GM13977 (cell line): ENCODE measurements at regions not wholly inside any gene's neighbourhood (a gene's known extent, or its start where the extent isn't known, plus 50 kb on each side); places are given as distances from the start of the nearest gene placed in this dataset.

ENCODE experiments used
- DNase-seq: peaks from one replicate; pipeline ENCODE4 v3.0.0; 2012; ENCODE audit warnings: low spot score
- CTCF ChIP-seq: IDR thresholded peaks from 2 replicates; pipeline ENCODE4 v1.5.1; 2012; ENCODE audit warnings: mild to moderate bottlenecking, control low read depth; ENCODE audit not compliant: insufficient read depth; ENCODE audit errors: extremely low read depth, missing control alignments
- in situ Hi-C: fragments of 300-500 bp; cut with MboI; formaldehyde crosslinking; loops from one replicate; pipeline ENCODE4 v1.12.0; 2022; ENCODE audit warnings: low sequenced_read_pairs, low pct_unique_long_range_greater_than_20kb, mixed read lengths, inconsistent platforms; ENCODE audit not compliant: unreplicated experiment

- in situ Hi-C loops, result no loop called here
- TF ChIP-seq CTCF, result no peak
- no peak for DNase-seq
Measured at GRCh38 chr9:81390792-81391456, 298.4 kb downstream of the TLE1 start.

DNA sequence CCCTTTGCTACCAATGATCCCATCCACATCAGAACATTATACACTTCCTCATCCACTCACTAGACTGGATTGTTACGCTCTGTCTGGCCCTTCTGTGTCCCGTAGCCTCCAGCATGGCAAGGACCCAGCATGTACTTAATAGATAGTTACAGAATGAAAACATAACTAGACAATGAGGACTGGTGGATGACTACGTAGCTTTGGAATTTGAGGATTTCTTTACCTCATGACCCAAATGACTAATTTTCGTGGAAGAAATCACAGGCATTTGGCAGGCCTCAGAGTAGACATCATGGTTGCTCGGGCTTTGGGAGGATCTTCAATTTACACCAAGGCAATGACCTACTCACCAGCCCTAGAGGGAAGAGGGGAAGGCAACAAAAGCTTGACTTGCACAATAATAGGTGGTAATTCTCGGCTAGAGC lies 299.8 kb downstream of the TLE1 start:
- no peak for DNase-seq
- in situ Hi-C loops, result no loop called here
- TF ChIP-seq CTCF, result no peak

DNA sequence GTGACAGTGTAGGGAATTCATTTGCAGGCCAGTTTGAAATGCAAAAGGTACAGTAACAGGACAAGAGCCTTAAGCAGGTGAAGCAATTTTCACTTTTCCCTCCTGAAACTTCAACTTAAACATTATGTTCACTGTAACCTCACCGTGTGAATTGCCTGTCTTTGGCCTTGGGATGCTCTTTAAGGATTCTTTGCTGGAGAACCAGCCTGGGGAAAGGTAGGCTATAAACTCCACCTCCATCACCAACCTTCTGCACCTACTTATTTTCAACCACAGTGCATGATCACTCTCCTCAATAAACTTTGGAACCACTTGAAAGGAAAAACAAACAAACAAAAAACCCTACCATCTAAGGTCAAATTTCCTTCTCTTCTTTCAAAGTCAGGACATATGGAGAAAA lies 300.5 kb downstream of the TLE1 start:
- DNase-seq, result no peak
- no peak for TF ChIP-seq CTCF
- in situ Hi-C loops, result no loop called here

DNA sequence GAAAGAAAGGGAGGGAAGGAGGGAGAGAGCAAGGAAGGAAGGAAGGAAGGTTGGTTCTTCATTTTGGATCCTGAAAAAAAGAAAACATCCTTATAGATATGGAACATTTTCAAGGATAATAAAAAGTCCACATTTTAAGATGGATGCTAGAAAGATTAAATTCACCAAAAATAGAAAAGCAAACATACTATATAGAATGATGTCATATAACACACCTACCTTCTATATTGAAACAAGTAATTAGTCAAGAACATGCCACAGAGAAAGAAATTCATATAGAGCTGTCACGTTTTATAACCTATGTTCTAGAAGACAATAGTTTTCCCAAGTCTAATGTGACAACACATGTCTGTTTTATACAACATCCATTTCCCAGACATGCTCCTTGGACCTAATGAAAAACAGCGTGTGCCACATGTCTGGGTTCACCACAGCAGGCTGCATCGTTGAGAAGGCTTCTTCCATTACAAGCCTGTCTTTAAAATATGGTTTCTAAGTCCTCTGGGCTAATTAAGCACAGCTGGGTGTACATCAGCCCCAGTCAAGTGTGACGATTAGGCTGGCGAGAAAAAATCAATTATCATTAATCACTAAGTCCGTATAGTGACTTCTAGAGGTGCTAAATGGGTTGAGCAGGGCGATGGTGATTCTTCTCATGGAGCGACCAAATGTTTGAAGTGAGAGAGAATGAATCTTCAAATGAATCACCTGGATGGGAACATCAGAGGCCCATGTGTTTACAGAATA lies 301.8 kb downstream of the TLE1 start:
- in situ Hi-C loops, result no loop called here
- DNase-seq, result no peak
- no peak for TF ChIP-seq CTCF

GRCh38 chr9:81384911-81385310 lies 304.4 kb downstream of the TLE1 start:
- DNase-seq, result no peak
- no peak for TF ChIP-seq CTCF
- in situ Hi-C loops, result no loop called here

DNA sequence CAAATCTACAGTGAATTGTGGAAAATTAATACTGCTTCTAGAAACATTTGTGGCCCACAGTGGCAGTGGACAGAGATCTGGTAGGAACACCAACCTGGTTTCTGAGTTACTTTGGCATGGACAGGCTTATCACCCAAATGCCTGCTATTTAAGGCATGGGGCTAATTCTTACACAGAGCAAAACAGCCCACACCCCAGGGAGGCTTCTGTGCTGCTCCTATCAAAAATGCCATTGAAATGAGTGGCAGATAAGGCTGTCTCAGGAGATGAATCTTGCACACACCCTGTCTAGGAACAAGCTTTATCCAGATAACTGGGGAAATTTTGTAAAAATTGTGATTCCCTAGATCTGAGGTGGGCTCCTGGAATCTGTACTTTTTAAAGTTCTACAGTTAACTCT lies 307.1 kb downstream of the TLE1 start:
- no peak for DNase-seq
- TF ChIP-seq CTCF, result no peak
- in situ Hi-C loops, result no loop called here
